GM12878 (cell line): ENCODE measurements at regions not wholly inside any gene's neighbourhood (a gene's known extent, or its start where the extent isn't known, plus 50 kb on each side); places are given as distances from the start of the nearest gene placed in this dataset.

ENCODE experiments used
- ATF3 ChIP-seq: IDR thresholded peaks from 2 replicates; pipeline ENCODE4 v1.6.1; 2011; ENCODE audit warnings: low read depth, mild to moderate bottlenecking, low read length, moderate library complexity, borderline replicate concordance; ENCODE audit errors: extremely low read depth
- CEBPB ChIP-seq, 2 experiments: fragments of 150-350 bp in 1 of 2; IDR thresholded peaks; 2 replicates each; pipeline ENCODE4 v1.6.1; 2012 to 2014; ENCODE audit warnings: low read depth in 2 of 2, low read length in 2 of 2, borderline replicate concordance in 1 of 2, inconsistent platforms in 1 of 2
- CTCF ChIP-seq, 3 experiments: IDR thresholded peaks in 2 of 3; conservative IDR thresholded peaks in 1 of 3; 2 replicates each; pipeline ENCODE4 v1.5.1; 2011; ENCODE audit warnings: low read depth in 3 of 3, low read length in 3 of 3, mild to moderate bottlenecking in 3 of 3, control low read depth in 2 of 3, moderate library complexity in 2 of 3, inconsistent platforms in 1 of 3, mixed read lengths in 1 of 3; ENCODE audit not compliant: control insufficient read depth in 2 of 3, insufficient read depth in 1 of 3; ENCODE audit errors: extremely low read depth in 1 of 3
- EZH2 ChIP-seq: IDR thresholded peaks from 2 replicates; pipeline ENCODE4 v1.6.1; 2012; ENCODE audit warnings: low read depth, mild to moderate bottlenecking, control low read depth, inconsistent platforms, low read length, borderline replicate concordance; ENCODE audit not compliant: control insufficient read depth
- NBN ChIP-seq: fragments of 450-650 bp; IDR thresholded peaks from 2 replicates; pipeline ENCODE4 v1.6.1; 2016
- NFXL1 ChIP-seq: fragments of 450-650 bp; IDR thresholded peaks from 2 replicates; pipeline ENCODE4 v1.6.1; 2017; ENCODE audit warnings: antibody characterized with exemption, mild to moderate bottlenecking, borderline replicate concordance
- RAD51 ChIP-seq: fragments of 450-650 bp; IDR thresholded peaks from 2 replicates; pipeline ENCODE4 v1.6.1; 2016; ENCODE audit warnings: moderate library complexity, mild to moderate bottlenecking, inconsistent platforms
- SMC3 ChIP-seq: IDR thresholded peaks from 2 replicates; pipeline ENCODE4 v1.6.1; 2011; ENCODE audit warnings: low read length, improper control_type of control experiment, borderline replicate concordance
- TCF7 ChIP-seq: IDR thresholded peaks from 2 replicates; pipeline ENCODE4 v1.6.1; 2014; ENCODE audit warnings: antibody characterized with exemption, borderline replicate concordance
- YY1 ChIP-seq: IDR thresholded peaks from 2 replicates; pipeline ENCODE4 v1.6.1; 2011; ENCODE audit warnings: low read depth, mild to moderate bottlenecking, low read length
- ZNF274 ChIP-seq: IDR thresholded peaks from one replicate; pipeline ENCODE4 v1.8.0; 2011; ENCODE audit not compliant: insufficient read length, insufficient read depth

GRCh38 chr2:6605836-6606505, 259.7 kb downstream of the CMPK2 start:
- TF ChIP-seq CTCF (IDR thresholded peaks at IDR 0.05 in 2 of 3, conservative IDR thresholded peaks at IDR 0.05 in 1 of 3; ENCODE audit: control insufficient read depth in 2 of 3, extremely low read depth in 1 of 3, insufficient read depth in 1 of 3, low read depth in 3 of 3, low read length in 3 of 3) (no peak), RAD51 (no peak), ATF3 (no peak), NBN (no peak), TCF7 (no peak), CEBPB (IDR thresholded peaks at IDR 0.05; ENCODE audit: borderline replicate concordance in 1 of 2, low read depth in 2 of 2, low read length in 2 of 2) (no peak), EZH2 (no peak), YY1 (no peak), SMC3 (no peak), ZNF274 (no peak), NFXL1 (no peak)
